Liver (tissue), 8 donors: ENCODE measurements at regions not wholly inside any gene's neighbourhood (a gene's known extent, or its start where the extent isn't known, plus 50 kb on each side); places are given as distances from the start of the nearest gene placed in this dataset.

ENCODE experiments used
- DNase-seq: peaks from one replicate; pipeline ENCODE4 v3.0.0-alpha.2; 2017; ENCODE audit warnings: low spot score
- H3K27ac ChIP-seq, 2 donors: one replicate each; pipeline ENCODE4 v1.7.0; 2013; ENCODE audit warnings: inconsistent platforms in 2 of 2, low read length in 2 of 2, control low read depth in 1 of 2, low read depth in 1 of 2, mild to moderate bottlenecking in 1 of 2
- H3K27me3 ChIP-seq, 4 donors: one replicate each; pipeline versions ENCODE4 v1.6.1 to v1.7.0; 2013; ENCODE audit warnings: low read length in 3 of 4, inconsistent platforms in 1 of 4, mild to moderate bottlenecking in 1 of 4, moderate library complexity in 1 of 4; ENCODE audit not compliant: control insufficient read depth in 4 of 4, insufficient read depth in 4 of 4
- H3K36me3 ChIP-seq, 4 donors: one replicate each; pipeline versions ENCODE4 v1.6.1 to v1.7.0; 2013; ENCODE audit warnings: low read length in 3 of 4, mild to moderate bottlenecking in 3 of 4, low read depth in 1 of 4, moderate library complexity in 1 of 4; ENCODE audit not compliant: control insufficient read depth in 4 of 4, insufficient read depth in 3 of 4
- H3K4me1 ChIP-seq, 4 donors: one replicate each; pipeline versions ENCODE4 v1.6.1 to v1.7.0; 2013; ENCODE audit warnings: low read length in 3 of 4, mild to moderate bottlenecking in 3 of 4, moderate library complexity in 1 of 4; ENCODE audit not compliant: control insufficient read depth in 4 of 4, insufficient read depth in 4 of 4
- H3K4me3 ChIP-seq, 3 donors: one replicate each; pipeline versions ENCODE4 v1.6.1 to v1.7.0; 2013; ENCODE audit warnings: low read length in 3 of 3, control low read depth in 1 of 3, low read depth in 1 of 3, mild to moderate bottlenecking in 1 of 3
- H3K9ac ChIP-seq, 2 donors: one replicate each; pipeline ENCODE4 v1.7.0; 2013; ENCODE audit warnings: low read length in 2 of 2, mild to moderate bottlenecking in 2 of 2, moderate library complexity in 2 of 2, control low read depth in 1 of 2, low read depth in 1 of 2
- H3K9me3 ChIP-seq, 4 donors: one replicate each; pipeline versions ENCODE4 v1.6.1 to v1.7.0; 2013; ENCODE audit warnings: low read length in 3 of 4; ENCODE audit not compliant: control insufficient read depth in 4 of 4
- ATF3 ChIP-seq: IDR thresholded peaks from 2 replicates; pipeline ENCODE4 v1.6.1; 2016; ENCODE audit warnings: antibody characterized with exemption
- CTCF ChIP-seq: fragments of 150-350 bp; IDR thresholded peaks from 2 replicates; pipeline ENCODE4 v1.5.1; 2017; ENCODE audit warnings: improper control_type of control experiment, low read depth, low read length; ENCODE audit not compliant: missing input control
- EGR1 ChIP-seq, 2 donors: IDR thresholded peaks; 2 replicates each; pipeline ENCODE4 v1.6.1; 2016 to 2018; ENCODE audit warnings: antibody characterized with exemption in 2 of 2, low read depth in 2 of 2
- FOXA1 ChIP-seq: IDR thresholded peaks from 2 replicates; pipeline ENCODE4 v1.6.1; 2016; ENCODE audit warnings: antibody characterized with exemption
- FOXA2 ChIP-seq: IDR thresholded peaks from 2 replicates; pipeline ENCODE4 v1.6.1; 2016; ENCODE audit warnings: antibody characterized with exemption
- GABPA ChIP-seq, 2 donors: IDR thresholded peaks in 1 of 2; conservative IDR thresholded peaks in 1 of 2; 2 replicates each; pipeline ENCODE4 v1.6.1; 2016; ENCODE audit warnings: antibody characterized with exemption in 2 of 2, mild to moderate bottlenecking in 1 of 2, moderate library complexity in 1 of 2
- HNF4A ChIP-seq, 2 donors: conservative IDR thresholded peaks; 2 replicates each; pipeline ENCODE4 v1.6.1; 2016; ENCODE audit warnings: antibody characterized with exemption in 2 of 2, mild to moderate bottlenecking in 2 of 2
- HNF4G ChIP-seq: IDR thresholded peaks from 2 replicates; pipeline ENCODE4 v1.6.1; 2016; ENCODE audit warnings: antibody characterized with exemption
- JUND ChIP-seq, 2 donors: IDR thresholded peaks; 2 replicates each; pipeline ENCODE4 v1.6.1; 2016; ENCODE audit warnings: antibody characterized with exemption in 2 of 2
- MAX ChIP-seq: IDR thresholded peaks from 2 replicates; pipeline ENCODE4 v1.6.1; 2016; ENCODE audit warnings: antibody characterized with exemption
- NR2F2 ChIP-seq: IDR thresholded peaks from 2 replicates; pipeline ENCODE4 v1.6.1; 2016; ENCODE audit warnings: antibody characterized with exemption
- RAD21 ChIP-seq, 2 donors: IDR thresholded peaks; 2 replicates each; pipeline ENCODE4 v1.6.1; 2016; ENCODE audit warnings: antibody characterized with exemption in 2 of 2, mild to moderate bottlenecking in 2 of 2
- REST ChIP-seq: IDR thresholded peaks from 2 replicates; pipeline ENCODE4 v1.6.1; 2016; ENCODE audit warnings: antibody characterized with exemption, mild to moderate bottlenecking
- RXRA ChIP-seq, 2 donors: IDR thresholded peaks; 2 replicates each; pipeline ENCODE4 v1.6.1; 2017 to 2018; ENCODE audit warnings: antibody characterized with exemption in 2 of 2, mild to moderate bottlenecking in 1 of 2
- SP1 ChIP-seq: IDR thresholded peaks from 2 replicates; pipeline ENCODE4 v1.6.1; 2018; ENCODE audit warnings: antibody characterized with exemption, mild to moderate bottlenecking
- TAF1 ChIP-seq: conservative IDR thresholded peaks from 2 replicates; pipeline ENCODE4 v1.6.1; 2016; ENCODE audit warnings: antibody characterized with exemption, mild to moderate bottlenecking
- YY1 ChIP-seq: IDR thresholded peaks from 2 replicates; pipeline ENCODE4 v1.6.1; 2016; ENCODE audit warnings: antibody characterized with exemption, mild to moderate bottlenecking
- ZBTB33 ChIP-seq: IDR thresholded peaks from 2 replicates; pipeline ENCODE4 v1.6.1; 2016; ENCODE audit warnings: antibody characterized with exemption
- WGBS: extraction: QIAGEN DNeasy Blood & Tissue Kit; methylation state at CpG from one replicate; pipeline ENCODE4 v1.1.7; 2013; 5-methylcytosine and 5-hydroxymethylcytosine counted together
- donor health status: healthy.
- donor health status: healthy.
- donor health status: healthy.
- donor health status: healthy.
- donor health status: healthy.

- TF ChIP-seq CTCF (no peak), EGR1 (IDR thresholded peaks at IDR 0.05; ENCODE audit: low read depth in 2 of 2) (no peak), JUND (IDR thresholded peaks at IDR 0.05) (no peak), REST (no peak)
Measured at GRCh38 chr2:58299123-58299522, 58.0 kb upstream of the FANCL start (continued).

- Histone ChIP-seq H3K9ac (no peak overlapping the region), H3K9me3 (no peaks in the 10 kb centered on the region), H3K27ac (no peak overlapping the region), H3K36me3 (no peaks in the 10 kb centered on the region), H3K4me1 (no peaks in the 10 kb centered on the region), H3K4me3 (no peak overlapping the region), H3K27me3 (peaks cover 0 to 4% (median 0%) of the 10 kb centered on the region in 4 donors)
- TF ChIP-seq YY1 (no peak), EGR1 (IDR thresholded peaks at IDR 0.05; ENCODE audit: low read depth in 2 of 2) (no peak), FOXA1 (no peak), RXRA (IDR thresholded peaks at IDR 0.05) (no peak), FOXA2 (no peak), RAD21 (IDR thresholded peaks at IDR 0.05) (no peak), CTCF (no peak), MAX (no peak), SP1 (no peak), HNF4A (conservative IDR thresholded peaks at IDR 0.05) (no peak), ZBTB33 (no peak), HNF4G (no peak), TAF1 (no peak), ATF3 (no peak), JUND (IDR thresholded peaks at IDR 0.05) (no peak), GABPA (IDR thresholded peaks at IDR 0.05 in 1 of 2, conservative IDR thresholded peaks at IDR 0.05 in 1 of 2) (no peak), NR2F2 (no peak)
- DNase-seq = no peak
- 84% methylated on average over 1 of the region's 1 CpG for WGBS
Measured at GRCh38 chr2:58293056-58293455, 51.9 kb upstream of the FANCL start.
